ENCODE measurements at regions not wholly inside any gene's neighbourhood (a gene's known extent, or its start where the extent isn't known, plus 50 kb on each side); places are given as distances from the start of the nearest gene placed in this dataset.

DNA sequence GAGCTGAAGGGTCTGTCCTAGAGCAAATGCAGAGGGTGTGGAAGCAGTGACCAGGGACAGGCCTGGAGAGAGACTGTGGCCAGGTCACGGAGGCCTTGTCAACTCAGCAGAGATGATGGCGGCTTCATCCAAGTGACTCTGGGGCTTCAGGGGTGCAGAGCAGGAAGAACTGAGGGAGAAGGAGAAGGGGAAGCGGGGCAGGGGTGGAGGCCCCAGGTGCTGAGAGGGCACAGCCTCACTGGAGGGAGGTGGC lies 299.1 kb downstream of the ZNF536 start:
- 71 to 80% methylated on average over 3 of the region's 3 CpGs for WGBS, 2 donors
- H3K27me3 ChIP-seq, result peaks cover 0 to 36% (median 0%) of the 10 kb centered on the region in 4 donors
- H3K36me3 ChIP-seq, result no peaks in the 10 kb centered on the region
- peaks cover 0 to 15% (median 0%) of the 10 kb centered on the region in 3 donors for H3K4me1 ChIP-seq
- no peak overlapping the region for H3K27ac ChIP-seq
- TF ChIP-seq POLR2A (IDR thresholded peaks at IDR 0.05), result no peak
- TF ChIP-seq, protein P1, sequence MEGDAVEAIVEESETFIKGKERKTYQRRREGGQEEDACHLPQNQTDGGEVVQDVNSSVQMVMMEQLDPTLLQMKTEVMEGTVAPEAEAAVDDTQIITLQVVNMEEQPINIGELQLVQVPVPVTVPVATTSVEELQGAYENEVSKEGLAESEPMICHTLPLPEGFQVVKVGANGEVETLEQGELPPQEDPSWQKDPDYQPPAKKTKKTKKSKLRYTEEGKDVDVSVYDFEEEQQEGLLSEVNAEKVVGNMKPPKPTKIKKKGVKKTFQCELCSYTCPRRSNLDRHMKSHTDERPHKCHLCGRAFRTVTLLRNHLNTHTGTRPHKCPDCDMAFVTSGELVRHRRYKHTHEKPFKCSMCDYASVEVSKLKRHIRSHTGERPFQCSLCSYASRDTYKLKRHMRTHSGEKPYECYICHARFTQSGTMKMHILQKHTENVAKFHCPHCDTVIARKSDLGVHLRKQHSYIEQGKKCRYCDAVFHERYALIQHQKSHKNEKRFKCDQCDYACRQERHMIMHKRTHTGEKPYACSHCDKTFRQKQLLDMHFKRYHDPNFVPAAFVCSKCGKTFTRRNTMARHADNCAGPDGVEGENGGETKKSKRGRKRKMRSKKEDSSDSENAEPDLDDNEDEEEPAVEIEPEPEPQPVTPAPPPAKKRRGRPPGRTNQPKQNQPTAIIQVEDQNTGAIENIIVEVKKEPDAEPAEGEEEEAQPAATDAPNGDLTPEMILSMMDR (IDR thresholded peaks at IDR 0.05), result no peak
- intact Hi-C loops (cut with DNase I), result no loop called here
- H3K9me3 ChIP-seq, result no peaks in the 10 kb centered on the region
- DNase-seq, result no peak
- no peak overlapping the region for H3K4me3 ChIP-seq

DNA sequence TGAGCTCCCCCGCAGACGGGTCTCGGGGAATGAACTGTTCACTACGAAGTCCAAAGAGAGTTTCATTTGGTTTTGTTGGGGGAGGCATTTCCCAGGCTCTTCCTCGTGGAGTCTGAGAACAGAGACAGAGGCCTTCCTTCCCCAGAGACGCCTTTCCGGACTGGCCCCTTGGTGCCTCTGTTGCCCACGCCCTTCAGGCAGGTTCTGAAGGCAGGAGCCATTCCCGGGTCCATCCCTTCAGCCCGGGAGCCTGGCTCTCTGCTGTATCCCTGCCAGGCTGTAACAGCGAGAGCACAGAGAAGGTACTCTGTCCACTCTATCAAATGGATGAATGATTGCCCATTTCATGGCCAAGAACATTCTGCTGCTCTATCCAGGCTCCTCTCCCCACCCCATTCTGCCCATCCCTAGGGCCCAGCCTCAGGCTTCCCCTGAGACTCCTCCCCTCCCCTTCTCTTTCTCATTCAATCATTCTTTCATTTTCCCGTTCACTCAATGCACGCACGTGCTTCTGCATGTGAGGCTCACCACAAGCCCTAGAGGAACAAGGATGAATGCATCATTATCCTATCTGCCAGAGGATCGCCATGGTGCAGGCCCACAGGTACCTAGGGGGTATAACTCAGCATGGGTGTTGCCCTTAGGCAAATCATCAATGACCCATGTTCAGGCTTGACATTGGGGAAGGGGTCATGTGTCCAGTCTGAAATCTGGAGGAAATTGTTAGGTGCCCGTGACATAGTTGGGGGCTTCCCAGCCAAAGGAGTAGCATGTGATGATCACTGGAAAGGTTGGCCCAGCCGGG lies 298.6 kb downstream of the ZNF536 start:
- TF ChIP-seq, protein P1 (IDR thresholded peaks at IDR 0.05), result no peak
- TF ChIP-seq POLR2A (IDR thresholded peaks at IDR 0.05), result no peak
- peaks cover 0 to 15% (median 0%) of the 10 kb centered on the region in 3 donors for H3K4me1 ChIP-seq
- H3K27ac ChIP-seq, result no peak overlapping the region
- WGBS, 2 donors, result 56 to 71% methylated on average over 6 to 13 of the region's 17 CpGs
- H3K36me3 ChIP-seq, result no peaks in the 10 kb centered on the region
- H3K27me3 ChIP-seq, result peaks cover 0 to 42% (median 0%) of the 10 kb centered on the region in 4 donors
- no peak for DNase-seq
- no peaks in the 10 kb centered on the region for H3K9me3 ChIP-seq
- intact Hi-C loops (cut with DNase I), result no loop called here
- no peak overlapping the region for H3K4me3 ChIP-seq

- intact Hi-C loops (cut with DNase I), result no loop called here
- Histone ChIP-seq H3K4me1 (peaks cover 0 to 18% (median 8%) of the 10 kb centered on the region in 3 donors), H3K4me3 (no peak overlapping the region), H3K27me3 (peaks cover 0 to 44% (median 0%) of the 10 kb centered on the region in 4 donors), H3K9me3 (no peaks in the 10 kb centered on the region), H3K36me3 (no peaks in the 10 kb centered on the region), H3K27ac (no peak overlapping the region)
- DNase-seq, result no peak
- TF ChIP-seq POLR2A (IDR thresholded peaks at IDR 0.05), result no peak
- TF ChIP-seq, protein P1 (IDR thresholded peaks at IDR 0.05), result no peak
- WGBS, 2 donors, result 54 to 70% methylated on average over 12 to 14 of the region's 14 CpGs
Observed at GRCh38 chr19:30670011-30670329, 297.8 kb downstream of the ZNF536 start.

GRCh38 chr19:30669329-30670010 lies 297.3 kb downstream of the ZNF536 start:
- TF ChIP-seq, protein P1 (IDR thresholded peaks at IDR 0.05), result peak in 5 of 6 experiments; percentile 51 to 76 (median 60)
- no peak for TF ChIP-seq POLR2A (IDR thresholded peaks at IDR 0.05)
- Histone ChIP-seq H3K4me1 (peaks cover 0 to 23% (median 13%) of the 10 kb centered on the region in 3 donors), H3K27me3 (peaks cover 0 to 48% (median 0%) of the 10 kb centered on the region in 4 donors), H3K36me3 (no peaks in the 10 kb centered on the region), H3K9me3 (no peaks in the 10 kb centered on the region), H3K27ac (no peak overlapping the region), H3K4me3 (no peak overlapping the region)
- 22 to 26% methylated on average over 13 to 17 of the region's 25 CpGs for WGBS, 2 donors
- no peak for DNase-seq
- intact Hi-C loops (cut with DNase I), result no loop called here

- no peak overlapping the region for H3K27ac ChIP-seq
- DNase-seq, result no peak
- no peak for TF ChIP-seq POLR2A (IDR thresholded peaks at IDR 0.05)
- TF ChIP-seq, protein P1 (IDR thresholded peaks at IDR 0.05), result no peak
- no peaks in the 10 kb centered on the region for H3K36me3 ChIP-seq
- no peaks in the 10 kb centered on the region for H3K9me3 ChIP-seq
- peaks cover 0 to 32% (median 15%) of the 10 kb centered on the region in 3 donors for H3K4me1 ChIP-seq
- WGBS, 2 donors, result 59 to 65% methylated on average over 11 to 14 of the region's 16 CpGs
- no peak overlapping the region for H3K4me3 ChIP-seq
- H3K27me3 ChIP-seq, result peaks cover 0 to 50% (median 0%) of the 10 kb centered on the region in 4 donors
- intact Hi-C loops (cut with DNase I), result no loop called here
Observed at GRCh38 chr19:30668521-30669155, 296.5 kb downstream of the ZNF536 start.
